Bronchial epithelial cell (primary cell): ENCODE measurements at regions not wholly inside any gene's neighbourhood (a gene's known extent, or its start where the extent isn't known, plus 50 kb on each side); places are given as distances from the start of the nearest gene placed in this dataset.

Source experiments
- DNase-seq: peaks from one replicate; pipeline ENCODE4 v3.0.0-alpha.2; 2010; ENCODE audit warnings: low read depth
- FAIRE-seq: peaks from 2 replicates; lab custom pipeline; 2011; peaks lifted over from hg19 to GRCh38; lab: Jason Lieb, UNC
- H3K27me3 ChIP-seq: 2 replicates; pipeline ENCODE4 v1.5.1; 2011; ENCODE audit warnings: low read length; ENCODE audit not compliant: control insufficient read depth, insufficient read depth
- H3K36me3 ChIP-seq: 2 replicates; pipeline ENCODE4 v1.5.1; 2011; ENCODE audit warnings: low read length; ENCODE audit not compliant: control insufficient read depth, insufficient read depth
- H3K4me3 ChIP-seq: 2 replicates; pipeline ENCODE4 v1.5.1; 2011; ENCODE audit warnings: mild to moderate bottlenecking, low read depth, low read length, control low read depth
- TF ChIP-seq, protein P1 (sequence below): IDR thresholded peaks from 2 replicates; pipeline ENCODE4 v1.5.1; 2011; ENCODE audit warnings: mild to moderate bottlenecking, moderate library complexity, low read length, control low read depth, inconsistent platforms; ENCODE audit not compliant: insufficient read depth, severe bottlenecking

DNA sequence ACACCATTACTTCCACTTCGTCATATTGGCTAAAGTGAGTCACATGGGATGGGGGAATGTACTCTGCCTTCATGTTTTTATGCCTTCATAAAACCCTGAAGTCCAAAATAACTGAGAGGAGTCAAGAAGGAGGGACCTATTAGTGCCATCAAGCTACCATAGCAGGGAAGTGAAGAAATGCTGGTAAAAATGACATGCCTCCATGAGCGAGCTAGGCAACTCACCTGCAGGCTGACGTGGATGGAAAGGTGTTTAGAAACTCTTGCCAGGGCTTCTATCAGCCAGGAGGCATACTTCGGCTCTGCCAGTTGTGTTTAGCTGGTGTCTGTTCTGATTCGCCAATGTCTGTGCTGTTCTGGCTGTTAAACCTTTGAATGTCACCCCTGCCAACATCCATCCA, 424.4 kb upstream of the USP24 start:
- Histone ChIP-seq H3K27me3 (no peaks in the 10 kb centered on the region), H3K36me3 (no peaks in the 10 kb centered on the region), H3K4me3 (no peak overlapping the region)
- no peak for FAIRE-seq
- DNase-seq, result no peak
- TF ChIP-seq, protein P1, sequence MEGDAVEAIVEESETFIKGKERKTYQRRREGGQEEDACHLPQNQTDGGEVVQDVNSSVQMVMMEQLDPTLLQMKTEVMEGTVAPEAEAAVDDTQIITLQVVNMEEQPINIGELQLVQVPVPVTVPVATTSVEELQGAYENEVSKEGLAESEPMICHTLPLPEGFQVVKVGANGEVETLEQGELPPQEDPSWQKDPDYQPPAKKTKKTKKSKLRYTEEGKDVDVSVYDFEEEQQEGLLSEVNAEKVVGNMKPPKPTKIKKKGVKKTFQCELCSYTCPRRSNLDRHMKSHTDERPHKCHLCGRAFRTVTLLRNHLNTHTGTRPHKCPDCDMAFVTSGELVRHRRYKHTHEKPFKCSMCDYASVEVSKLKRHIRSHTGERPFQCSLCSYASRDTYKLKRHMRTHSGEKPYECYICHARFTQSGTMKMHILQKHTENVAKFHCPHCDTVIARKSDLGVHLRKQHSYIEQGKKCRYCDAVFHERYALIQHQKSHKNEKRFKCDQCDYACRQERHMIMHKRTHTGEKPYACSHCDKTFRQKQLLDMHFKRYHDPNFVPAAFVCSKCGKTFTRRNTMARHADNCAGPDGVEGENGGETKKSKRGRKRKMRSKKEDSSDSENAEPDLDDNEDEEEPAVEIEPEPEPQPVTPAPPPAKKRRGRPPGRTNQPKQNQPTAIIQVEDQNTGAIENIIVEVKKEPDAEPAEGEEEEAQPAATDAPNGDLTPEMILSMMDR, result no peak

DNA sequence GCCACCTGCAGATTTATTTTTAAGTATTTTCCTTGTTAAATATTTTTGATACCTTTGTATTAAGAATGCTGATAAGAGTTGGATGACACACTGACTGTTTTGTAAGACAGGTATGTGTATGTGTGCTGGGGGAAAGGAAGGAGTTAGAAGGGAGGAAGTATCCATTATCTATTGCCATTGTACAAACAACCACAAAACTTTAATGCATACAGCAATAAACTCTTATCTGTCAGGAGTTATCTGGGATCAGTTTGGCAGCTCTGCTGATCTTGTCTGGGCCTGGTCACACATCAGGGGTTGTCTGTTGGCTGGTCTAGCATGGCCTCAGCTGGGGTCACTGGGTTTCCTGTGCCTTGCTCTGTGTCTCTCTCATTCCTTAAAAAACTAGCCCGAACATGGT, 423.9 kb upstream of the USP24 start:
- DNase-seq (peak; percentile 17), FAIRE-seq (no peak)
- Histone ChIP-seq H3K36me3 (no peaks in the 10 kb centered on the region), H3K4me3 (no peak overlapping the region), H3K27me3 (no peaks in the 10 kb centered on the region)
- TF ChIP-seq, protein P1, result no peak

DNA sequence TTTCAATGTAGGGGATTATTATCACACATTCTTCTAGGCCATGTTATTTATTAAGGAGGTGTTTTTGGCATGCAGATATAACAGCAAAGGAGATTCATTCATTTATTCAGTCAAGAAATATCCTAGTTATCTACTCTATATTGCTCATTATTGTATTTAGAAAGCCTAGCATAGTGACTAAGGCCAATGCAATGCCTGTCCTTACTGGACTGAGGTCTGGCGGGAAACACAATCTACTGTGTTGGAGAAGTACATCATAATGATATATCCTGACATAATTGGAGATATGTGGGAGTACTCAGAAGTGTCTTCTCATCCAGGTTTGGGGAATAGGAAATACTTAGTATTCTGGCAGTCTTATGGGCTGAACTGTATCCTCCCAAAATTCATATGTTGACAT, 421.5 kb upstream of the USP24 start:
- FAIRE-seq (no peak), DNase-seq (peak; percentile 15)
- Histone ChIP-seq H3K27me3 (no peaks in the 10 kb centered on the region), H3K4me3 (no peak overlapping the region), H3K36me3 (no peaks in the 10 kb centered on the region)
- TF ChIP-seq, protein P1, result no peak

DNA sequence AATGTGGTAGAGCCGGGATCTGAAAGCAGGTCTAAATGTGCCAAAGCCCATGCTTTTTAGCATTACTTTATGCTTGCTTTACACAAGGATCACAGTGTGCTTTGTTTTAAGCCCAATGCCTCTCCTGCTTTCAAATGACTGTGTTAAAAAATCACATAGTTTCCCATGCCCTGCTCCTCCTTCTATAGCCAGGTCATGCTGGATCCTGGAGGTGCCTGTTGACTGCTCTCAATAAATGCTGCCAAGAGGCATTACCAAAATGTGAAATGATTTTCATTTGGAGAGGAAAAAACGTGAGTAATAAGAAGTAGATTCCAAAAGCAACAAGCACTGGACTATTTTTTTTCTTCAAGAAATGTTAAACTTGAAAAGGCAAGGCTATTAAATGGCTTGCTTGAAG, 420.7 kb upstream of the USP24 start:
- H3K36me3 ChIP-seq, result no peaks in the 10 kb centered on the region
- H3K27me3 ChIP-seq, result no peaks in the 10 kb centered on the region
- TF ChIP-seq, protein P1, result no peak
- H3K4me3 ChIP-seq, result no peak overlapping the region
- DNase-seq (no peak), FAIRE-seq (no peak)

DNA sequence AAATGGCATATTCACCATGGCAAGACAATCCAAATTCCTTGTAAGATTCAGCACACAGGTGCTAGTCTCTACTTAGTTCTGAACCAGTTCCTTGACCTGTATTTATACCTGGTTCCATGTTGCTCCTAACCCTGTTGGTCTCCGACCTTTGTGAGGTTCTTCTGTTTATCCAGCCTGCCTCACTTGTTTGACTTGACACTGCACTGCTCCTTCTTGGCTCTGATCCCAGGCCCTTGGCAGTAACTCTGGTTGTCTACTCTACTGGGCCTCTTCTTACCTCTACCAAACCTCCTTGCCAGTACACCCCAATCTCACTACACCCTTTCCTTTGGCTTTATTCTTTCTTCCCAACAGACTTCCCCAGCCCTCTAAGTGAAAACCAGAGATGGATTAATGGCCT, 419.4 kb upstream of the USP24 start:
- DNase-seq (no peak), FAIRE-seq (no peak)
- no peaks in the 10 kb centered on the region for H3K36me3 ChIP-seq
- H3K4me3 ChIP-seq, result no peak overlapping the region
- TF ChIP-seq, protein P1, result no peak
- H3K27me3 ChIP-seq, result no peaks in the 10 kb centered on the region

DNA sequence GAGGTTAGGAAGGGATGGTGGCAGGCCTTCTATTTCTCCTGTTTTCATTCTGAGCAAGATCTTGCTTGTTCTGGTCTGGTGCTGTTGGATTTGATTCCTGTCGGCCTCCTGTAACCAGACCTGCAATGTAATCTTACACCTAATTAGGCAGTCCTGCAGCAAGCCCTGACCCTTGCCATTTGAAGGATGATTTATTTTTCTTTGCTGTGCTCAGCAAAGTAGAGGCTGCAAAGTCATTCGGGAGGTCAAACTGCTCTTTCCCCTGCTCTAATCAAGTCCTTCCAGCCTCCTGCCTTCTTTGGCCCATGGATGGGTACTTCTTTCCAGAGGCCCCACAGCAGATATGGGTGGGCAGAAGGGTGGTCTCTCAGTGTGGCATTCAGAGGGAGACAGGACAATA, 417.7 kb upstream of the USP24 start:
- Histone ChIP-seq H3K36me3 (no peaks in the 10 kb centered on the region), H3K27me3 (no peaks in the 10 kb centered on the region), H3K4me3 (no peak overlapping the region)
- DNase-seq (no peak), FAIRE-seq (no peak)
- TF ChIP-seq, protein P1, result no peak
